ENCODE measurements at regions not wholly inside any gene's neighbourhood (a gene's known extent, or its start where the extent isn't known, plus 50 kb on each side); places are given as distances from the start of the nearest gene placed in this dataset.

DNA sequence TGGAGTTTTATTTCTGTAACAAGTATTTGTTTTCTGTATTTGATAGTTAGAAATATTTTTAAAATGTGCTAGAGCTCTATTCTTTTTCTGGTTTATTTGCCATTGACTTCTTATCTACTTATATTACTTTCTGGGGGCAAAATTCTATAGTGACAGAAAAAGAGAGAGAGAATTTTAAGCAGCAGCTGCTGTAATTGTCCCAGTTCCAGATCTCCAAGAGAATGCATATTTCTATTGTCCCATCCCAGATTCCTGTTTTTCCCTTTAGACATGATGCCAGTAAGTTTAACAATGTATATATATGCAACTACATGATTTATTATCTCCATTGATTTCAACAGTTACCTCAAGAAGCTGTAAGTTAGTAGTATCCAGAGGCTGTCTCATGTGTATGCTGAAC lies 541.7 kb upstream of the ZNF385D start:
- no peak overlapping the region for H4K5ac ChIP-seq (ENCODE audit: insufficient read length, low read depth, low read length)
- no peak overlapping the region for H3K4ac ChIP-seq (ENCODE audit: low read depth, low read length)
- no peak overlapping the region for H3K56ac ChIP-seq (ENCODE audit: insufficient read length, low read depth, low read length)
- H3K23me2 ChIP-seq (ENCODE audit: insufficient read length, low read depth, low read length, poor library complexity, severe bottlenecking): no peaks in the 10 kb centered on the region
- Mint-ChIP-seq H3K36me3 (ENCODE audit: insufficient read depth in 1 of 3, low read depth in 3 of 3) (no peaks in the 10 kb centered on the region), H3K27ac (no peak overlapping the region), H3K27me3 (ENCODE audit: low read depth) (no peaks in the 10 kb centered on the region), H3K9me3 (no peaks in the 10 kb centered on the region), H3K4me1 (peaks cover 4 to 8% of the 10 kb centered on the region in 2 experiments), H3K4me3 (no peak overlapping the region)
- no peak overlapping the region for H2BK5ac ChIP-seq (ENCODE audit: insufficient read length, low read length)
- H3K27ac ChIP-seq (ENCODE audit: insufficient read length, low read depth, low read length): no peak overlapping the region
- DNase-seq: no peak
- H4K91ac ChIP-seq (ENCODE audit: insufficient read length, low read depth, low read length): no peak overlapping the region
- H4K8ac ChIP-seq (replicated peaks; ENCODE audit: insufficient read length, low read depth, low read length): no peak overlapping the region
- no peak overlapping the region for H3T11ph ChIP-seq (ENCODE audit: low read length)
- H3K79me2 ChIP-seq (ENCODE audit: insufficient read depth, low read length): no peaks in the 10 kb centered on the region
- H3K23ac ChIP-seq (ENCODE audit: insufficient read length, low read depth, low read length): no peak overlapping the region
- no peak overlapping the region for H2AK5ac ChIP-seq (ENCODE audit: insufficient read length, low read length)
- no peaks in the 10 kb centered on the region for H3K79me1 ChIP-seq (ENCODE audit: insufficient read depth, low read depth, low read length, poor library complexity, severe bottlenecking)
- TF ChIP-seq, protein P1, sequence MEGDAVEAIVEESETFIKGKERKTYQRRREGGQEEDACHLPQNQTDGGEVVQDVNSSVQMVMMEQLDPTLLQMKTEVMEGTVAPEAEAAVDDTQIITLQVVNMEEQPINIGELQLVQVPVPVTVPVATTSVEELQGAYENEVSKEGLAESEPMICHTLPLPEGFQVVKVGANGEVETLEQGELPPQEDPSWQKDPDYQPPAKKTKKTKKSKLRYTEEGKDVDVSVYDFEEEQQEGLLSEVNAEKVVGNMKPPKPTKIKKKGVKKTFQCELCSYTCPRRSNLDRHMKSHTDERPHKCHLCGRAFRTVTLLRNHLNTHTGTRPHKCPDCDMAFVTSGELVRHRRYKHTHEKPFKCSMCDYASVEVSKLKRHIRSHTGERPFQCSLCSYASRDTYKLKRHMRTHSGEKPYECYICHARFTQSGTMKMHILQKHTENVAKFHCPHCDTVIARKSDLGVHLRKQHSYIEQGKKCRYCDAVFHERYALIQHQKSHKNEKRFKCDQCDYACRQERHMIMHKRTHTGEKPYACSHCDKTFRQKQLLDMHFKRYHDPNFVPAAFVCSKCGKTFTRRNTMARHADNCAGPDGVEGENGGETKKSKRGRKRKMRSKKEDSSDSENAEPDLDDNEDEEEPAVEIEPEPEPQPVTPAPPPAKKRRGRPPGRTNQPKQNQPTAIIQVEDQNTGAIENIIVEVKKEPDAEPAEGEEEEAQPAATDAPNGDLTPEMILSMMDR (conservative IDR thresholded peaks at IDR 0.05): no peak
- H4K20me1 ChIP-seq (ENCODE audit: control insufficient read depth, insufficient read depth, insufficient read length): no peaks in the 10 kb centered on the region
- no peak overlapping the region for H2BK15ac ChIP-seq (ENCODE audit: low read depth, low read length)
- H2BK120ac ChIP-seq (ENCODE audit: low read depth, low read length, poor library complexity, severe bottlenecking): no peak overlapping the region
- H3K9ac ChIP-seq (ENCODE audit: extremely low read depth, insufficient read length, low read length): no peak overlapping the region
- H2AFZ ChIP-seq (ENCODE audit: low read length): no peak overlapping the region
- no peak overlapping the region for H2BK12ac ChIP-seq (ENCODE audit: insufficient read length, low read depth, low read length)
- no peaks in the 10 kb centered on the region for H3K4me1 ChIP-seq (ENCODE audit: insufficient read depth, low read length)
- no peak overlapping the region for H2BK20ac ChIP-seq (ENCODE audit: low read depth, low read length, poor library complexity, severe bottlenecking)
- no peaks in the 10 kb centered on the region for H3K27me3 ChIP-seq (ENCODE audit: insufficient read depth, low read length)
- no peak overlapping the region for H3K4me2 ChIP-seq (ENCODE audit: insufficient read depth, insufficient read length, low read length)
- H3K9me3 ChIP-seq (ENCODE audit: control insufficient read depth, low read depth, low read length): no peaks in the 10 kb centered on the region
- no peak overlapping the region for H3K14ac ChIP-seq (ENCODE audit: insufficient read depth, low read length)
- H3K18ac ChIP-seq (ENCODE audit: insufficient read length, low read depth, low read length): no peak overlapping the region
